NCI-H345 (cell line): ENCODE measurements at regions not wholly inside any gene's neighbourhood (a gene's known extent, or its start where the extent isn't known, plus 50 kb on each side); places are given as distances from the start of the nearest gene placed in this dataset.
"Not testable (repeated sequence)": the region's sequence is repeated elsewhere in the genome, so short reads cannot be mapped to it uniquely, and the experiment has no call there.

ENCODE experiments used
- DNase-seq: peaks from one replicate; lab custom pipeline; 2025; lab: John Stamatoyannopoulos, UW

GRCh38 chr3:65303431-65303830, 615.6 kb upstream of the ADAMTS9 start:
- DNase-seq, result no peak

GRCh38 chr3:65291448-65292125, 603.8 kb upstream of the ADAMTS9 start:
- DNase-seq, result no peak

DNA sequence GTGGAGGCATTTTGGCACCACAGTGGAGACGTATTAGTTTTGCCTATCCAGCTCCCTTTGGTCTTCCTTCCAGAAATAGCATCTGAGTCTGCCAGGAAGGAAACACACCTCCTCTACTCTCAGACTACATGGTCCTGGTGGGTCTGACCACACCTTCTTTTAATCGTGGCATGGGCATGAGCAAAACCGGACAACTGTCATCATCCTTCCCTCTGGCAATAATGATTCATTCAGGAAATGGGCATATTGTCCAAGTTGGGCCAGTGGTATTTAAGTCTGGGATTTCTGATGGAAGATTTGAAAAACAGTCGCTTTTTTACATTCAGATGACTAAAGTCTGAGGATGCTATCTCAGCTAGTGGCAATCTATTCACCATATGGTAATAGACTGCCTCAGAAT, 601.0 kb upstream of the ADAMTS9 start:
- DNase-seq, result no peak

DNA sequence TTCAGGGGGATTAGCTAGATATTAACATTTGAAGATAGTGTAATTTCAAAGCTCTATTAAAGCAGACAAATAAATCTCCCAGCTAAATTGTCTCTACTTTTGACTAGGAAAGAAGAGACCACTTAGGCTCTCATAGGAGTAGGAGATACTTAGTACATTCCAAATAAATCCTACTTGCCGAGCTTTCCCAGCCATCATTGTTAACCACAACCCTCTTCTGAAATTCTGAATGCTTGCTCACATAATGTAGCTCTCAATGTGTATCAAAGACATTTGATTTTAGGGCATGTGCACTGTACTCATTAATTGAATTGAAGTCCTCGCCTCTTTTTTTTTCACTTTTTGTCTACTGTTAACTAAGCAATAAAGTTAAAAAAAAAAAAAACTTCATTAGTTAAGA, 598.2 kb upstream of the ADAMTS9 start:
- no peak for DNase-seq

DNA sequence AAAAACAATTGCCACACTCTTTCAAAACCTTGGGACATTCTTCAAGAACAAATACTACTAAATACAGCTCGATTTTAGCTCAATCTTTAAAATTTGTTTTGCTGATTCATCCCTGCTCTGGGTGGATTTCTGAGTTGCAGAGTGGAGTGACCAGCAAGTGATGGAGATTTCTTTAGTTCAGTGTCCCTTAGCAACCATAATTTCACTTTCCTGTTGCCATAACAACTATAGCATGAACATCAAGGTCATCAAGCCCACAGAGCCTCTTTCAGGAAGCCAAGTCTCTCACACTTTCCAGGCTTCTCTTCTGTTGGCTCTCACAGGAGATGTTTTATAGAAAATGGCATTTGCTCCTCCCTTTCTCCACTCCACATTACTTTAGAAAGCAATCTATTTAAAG, 597.2 kb upstream of the ADAMTS9 start:
- DNase-seq, result no peak

DNA sequence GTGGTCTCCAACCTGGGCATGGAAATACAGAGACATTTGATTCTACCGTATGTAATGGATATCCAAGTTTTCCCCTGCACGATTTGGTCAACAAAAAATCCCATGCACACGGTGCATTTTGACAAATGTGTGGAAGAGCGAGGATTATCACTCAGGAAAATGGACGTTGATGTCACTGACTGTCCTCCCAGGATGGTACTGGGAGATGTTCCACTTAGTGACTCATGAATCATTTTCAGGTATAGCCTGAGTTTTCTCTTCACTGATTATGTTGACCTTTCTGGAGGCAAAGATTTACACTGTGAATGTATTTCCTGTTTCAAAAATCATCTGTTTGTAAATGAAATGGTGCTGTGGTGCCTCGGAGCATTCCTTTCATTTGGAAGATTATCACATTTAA, 596.7 kb upstream of the ADAMTS9 start:
- DNase-seq, result no peak

DNA sequence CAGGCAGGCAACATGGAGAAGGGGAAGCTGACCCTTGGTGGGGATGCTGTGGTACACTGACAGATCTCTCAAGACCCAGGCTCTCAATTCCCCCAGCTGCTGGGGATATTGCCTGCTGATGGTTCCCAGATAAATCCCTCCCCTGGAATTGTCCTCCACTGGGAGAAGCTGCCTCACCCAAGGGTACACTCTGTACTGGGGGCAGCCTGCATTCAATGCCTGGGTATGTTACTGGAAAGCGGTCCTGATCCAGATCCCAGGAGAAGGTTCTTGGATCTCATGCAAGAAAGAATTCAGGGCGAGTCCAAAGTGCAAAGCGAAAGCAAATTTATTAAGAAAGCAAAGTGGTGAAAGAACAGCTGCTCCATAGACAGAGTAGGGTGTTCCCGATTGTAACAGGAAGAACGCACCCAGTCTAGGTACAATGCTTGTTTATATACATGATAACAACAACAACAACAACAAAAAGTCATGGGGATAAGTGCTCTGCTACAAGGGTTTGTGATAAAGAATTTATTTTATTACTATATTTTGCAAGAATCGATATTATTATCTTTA, 591.5 kb upstream of the ADAMTS9 start:
- no peak for DNase-seq

GRCh38 chr3:65277798-65278197, 590.0 kb upstream of the ADAMTS9 start:
- DNase-seq, result peak; percentile 77

- no peak for DNase-seq
These were observed 588.8 kb upstream of the ADAMTS9 start for GRCh38 chr3:65276551-65276950.

DNA sequence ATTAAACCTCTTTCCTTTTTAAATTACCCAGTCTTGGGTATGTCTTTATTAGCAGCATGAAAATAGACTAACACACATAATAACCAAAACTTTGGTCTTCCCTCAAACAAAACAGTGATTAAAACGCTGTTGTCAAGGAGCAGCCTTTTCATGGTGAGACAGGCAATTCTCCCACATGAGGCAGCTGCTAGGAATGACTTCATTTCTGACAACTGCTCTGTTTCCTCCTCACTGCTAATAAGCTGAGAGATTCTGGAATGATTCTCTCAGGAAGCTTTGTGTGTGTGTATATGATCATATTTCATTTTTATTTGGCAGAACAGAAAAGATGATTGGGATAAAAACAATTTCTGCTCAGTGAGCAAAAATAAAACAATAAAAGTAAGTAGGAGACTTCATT, 580.6 kb upstream of the ADAMTS9 start:
- no peak for DNase-seq

GRCh38 chr3:65265942-65266590, 578.3 kb upstream of the ADAMTS9 start:
- DNase-seq, result no peak

DNA sequence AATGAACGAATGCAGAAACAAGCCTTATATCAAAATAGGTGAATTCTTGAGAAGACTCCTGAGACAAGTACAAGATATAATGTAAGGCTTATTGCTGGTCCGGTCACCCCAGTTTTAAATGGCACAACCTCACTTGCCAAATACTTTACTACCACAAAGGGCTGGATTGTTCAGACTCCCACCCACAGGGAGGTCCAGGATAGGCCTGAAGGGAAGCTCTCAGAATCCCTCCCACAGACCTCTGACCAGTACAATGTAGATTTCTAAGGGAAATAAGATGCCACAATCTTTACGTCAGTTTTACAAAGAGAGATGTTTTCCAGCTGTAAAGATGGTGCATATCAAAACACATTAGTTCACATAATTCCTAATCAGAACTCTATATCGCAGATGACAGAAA, 577.7 kb upstream of the ADAMTS9 start:
- DNase-seq, result no peak

DNA sequence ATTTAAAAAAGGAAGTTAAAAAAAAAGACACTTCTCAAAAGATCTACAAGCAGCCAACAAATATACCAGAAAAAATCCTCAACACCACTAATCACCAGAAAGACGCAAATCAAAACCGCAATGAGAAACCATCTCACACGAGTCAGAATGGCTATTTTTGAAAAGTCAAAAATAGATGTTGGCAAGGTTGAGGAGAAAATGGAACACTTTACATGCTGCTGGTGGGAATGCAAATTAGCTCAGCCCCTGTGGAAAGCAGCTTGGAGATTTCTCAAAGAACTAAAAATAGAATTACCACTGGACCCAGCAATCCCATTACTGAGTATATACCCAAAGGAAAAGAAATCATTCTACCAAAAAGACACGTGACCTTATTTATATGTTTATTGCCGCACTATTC, 574.7 kb upstream of the ADAMTS9 start:
- DNase-seq, result no peak

GRCh38 chr3:65259946-65260345, 572.1 kb upstream of the ADAMTS9 start:
- DNase-seq, result no peak

DNA sequence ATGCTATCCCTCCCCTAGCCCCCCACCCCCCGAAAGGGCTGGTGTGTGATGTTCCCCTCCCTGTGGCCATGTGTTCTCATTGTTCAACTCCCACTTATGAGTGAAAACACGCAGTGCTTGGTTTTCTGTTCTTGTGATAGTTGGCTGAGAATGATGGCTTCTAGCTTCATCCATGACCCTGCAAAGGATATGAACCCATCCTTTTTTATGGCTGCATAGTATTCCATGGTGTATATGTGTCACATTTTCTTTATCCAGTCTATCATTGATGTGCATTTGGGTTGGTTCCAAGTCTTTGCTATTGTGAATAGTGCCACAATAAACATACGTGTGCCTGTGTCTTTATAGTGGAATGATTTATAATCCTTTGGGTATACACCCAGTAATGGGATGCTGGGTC, 565.1 kb upstream of the ADAMTS9 start:
- DNase-seq, result not testable (repeated sequence)

DNA sequence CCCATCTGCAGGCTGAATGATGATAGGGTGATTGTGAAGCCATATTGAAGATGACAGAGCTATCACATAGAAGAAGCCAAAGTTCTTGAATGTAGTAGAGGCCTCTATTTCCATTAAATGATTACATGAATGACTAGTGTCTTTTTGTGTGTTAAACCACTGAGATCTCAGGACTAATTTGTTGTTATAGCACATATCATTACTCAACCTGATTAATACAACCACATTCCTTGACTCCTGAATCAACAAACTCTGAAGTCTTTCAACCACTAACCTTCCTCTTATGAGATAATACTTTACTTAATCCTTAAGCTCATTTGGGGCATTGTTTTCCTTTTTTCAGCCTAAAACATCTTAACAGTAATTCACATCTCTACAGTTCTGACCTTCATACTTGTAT, 564.5 kb upstream of the ADAMTS9 start:
- DNase-seq, result no peak

DNA sequence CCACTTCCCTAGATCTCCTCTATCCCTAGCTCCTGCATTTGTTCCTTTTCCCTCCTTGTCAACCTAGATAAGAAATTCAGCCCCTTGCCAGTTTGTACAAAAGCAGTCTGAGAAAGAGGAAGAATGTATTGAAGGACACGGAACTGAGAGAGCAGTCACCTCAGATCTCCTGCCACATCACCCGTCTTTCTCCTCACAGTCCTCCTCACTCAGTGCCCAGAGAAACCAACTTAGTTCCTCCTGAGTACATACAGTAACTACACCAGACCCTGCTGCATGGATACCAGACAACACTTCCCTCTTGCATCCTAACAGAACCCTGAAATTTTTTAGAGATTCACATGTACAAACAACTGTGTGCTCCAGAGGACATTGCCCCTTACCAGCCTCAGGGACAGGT, 563.6 kb upstream of the ADAMTS9 start:
- DNase-seq, result no peak

DNA sequence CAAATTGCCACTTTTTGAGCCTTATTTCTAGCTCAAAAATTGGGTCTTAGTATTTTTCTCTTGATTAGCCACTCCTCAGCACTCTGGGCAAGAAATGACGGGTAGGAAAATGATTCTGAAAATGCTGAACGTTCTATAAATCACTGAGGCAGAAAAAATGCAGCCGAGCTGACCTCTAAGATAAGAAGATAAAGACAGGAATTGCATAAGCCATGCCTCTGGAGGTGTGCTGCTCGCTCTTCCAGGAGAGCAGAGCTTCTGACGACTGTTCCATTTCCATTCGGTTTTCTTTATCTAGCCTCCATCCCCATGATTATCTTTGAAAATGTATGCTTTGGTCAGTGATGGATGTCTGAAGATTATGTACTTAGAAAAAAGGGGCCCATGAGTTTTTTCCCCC, 558.8 kb upstream of the ADAMTS9 start:
- no peak for DNase-seq

- DNase-seq, result no peak
These were observed 557.6 kb upstream of the ADAMTS9 start for GRCh38 chr3:65245133-65246063.

DNA sequence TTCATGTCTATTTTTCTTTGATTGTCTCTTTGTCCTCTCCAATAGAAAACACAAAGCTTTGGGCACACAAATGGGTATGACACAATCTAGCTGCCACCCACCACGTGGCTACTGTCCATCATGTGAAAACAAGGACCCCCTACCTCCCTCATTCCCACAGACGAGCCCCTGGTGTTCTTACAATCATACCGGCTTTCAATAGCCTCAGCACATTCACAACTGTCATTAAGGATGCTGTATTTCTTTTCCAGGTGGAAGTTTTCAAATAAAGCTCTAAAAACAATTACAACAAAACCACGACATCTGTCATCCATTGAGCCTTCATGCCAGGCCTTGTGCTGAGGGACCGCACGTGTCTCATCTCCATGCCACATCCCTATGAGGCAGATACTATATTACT, 552.6 kb upstream of the ADAMTS9 start:
- DNase-seq, result no peak

DNA sequence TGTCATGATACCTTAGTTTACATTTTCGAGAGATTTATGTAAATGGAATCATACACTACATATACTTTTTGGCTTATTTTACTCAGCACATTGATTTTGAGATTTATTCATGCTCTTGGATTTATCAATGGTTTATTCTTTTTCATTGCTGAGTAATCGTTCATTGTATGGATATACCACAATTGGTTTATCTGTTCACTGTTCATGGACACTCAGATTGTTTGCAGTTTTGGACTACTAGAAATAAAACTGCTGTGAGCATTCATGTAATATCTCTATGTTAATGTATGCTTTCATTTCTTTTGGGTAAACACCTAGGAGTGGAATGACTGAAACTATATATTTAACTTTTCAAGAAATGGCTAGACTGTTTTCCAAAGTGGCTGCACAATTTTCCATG, 550.9 kb upstream of the ADAMTS9 start:
- DNase-seq, result no peak

DNA sequence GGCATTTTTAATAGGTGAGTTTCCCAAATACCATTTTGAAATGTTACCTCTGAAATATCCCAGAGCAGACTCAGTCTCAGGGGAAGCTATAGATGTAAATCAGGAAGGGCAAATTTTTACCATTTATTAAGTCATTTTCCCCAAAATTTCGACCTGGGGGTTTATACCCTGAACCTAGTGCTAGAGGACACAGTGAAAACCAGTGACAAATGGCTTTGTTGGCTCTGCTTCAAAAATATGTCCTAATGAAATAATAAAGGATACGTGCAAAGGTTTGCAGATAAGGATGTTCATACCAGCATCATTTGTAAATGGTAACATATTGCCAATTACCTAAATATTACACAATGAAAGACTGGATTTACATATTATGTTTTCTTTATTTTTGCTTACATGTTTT, 546.7 kb upstream of the ADAMTS9 start:
- no peak for DNase-seq

GRCh38 chr3:65233561-65233960, 545.8 kb upstream of the ADAMTS9 start:
- no peak for DNase-seq
